ENCODE measurements at regions not wholly inside any gene's neighbourhood (a gene's known extent, or its start where the extent isn't known, plus 50 kb on each side); places are given as distances from the start of the nearest gene placed in this dataset.
A peak's percentile ranks its signal among the peaks of the same experiment; 100 is the strongest.
"Not testable (repeated sequence)": the region's sequence is repeated elsewhere in the genome, so short reads cannot be mapped to it uniquely, and the experiment has no call there.

GRCh38 chr17:13659051-13659450, 57.3 kb upstream of the HS3ST3A1 start:
- H3K4me3 ChIP-seq (ENCODE audit: low read depth, low read length); DNase-seq (ENCODE audit: low read depth): not testable (repeated sequence)

- DNase-seq (ENCODE audit: low read depth): no peak
- TF ChIP-seq CTCF (conservative IDR thresholded peaks at IDR 0.05; ENCODE audit: low read depth, low read length): no peak
- H3K4me3 ChIP-seq (ENCODE audit: low read depth, low read length): no peak overlapping the region
Measured at GRCh38 chr17:13665872-13666635, 64.3 kb upstream of the HS3ST3A1 start.

- peak; percentile 34 for DNase-seq (ENCODE audit: low read depth)
- H3K4me3 ChIP-seq (ENCODE audit: low read depth, low read length): no peak overlapping the region
- no peak for TF ChIP-seq CTCF (conservative IDR thresholded peaks at IDR 0.05; ENCODE audit: low read depth, low read length)
Measured at GRCh38 chr17:13671341-13671740, 69.6 kb upstream of the HS3ST3A1 start.

GRCh38 chr17:13671771-13672170, 70.0 kb upstream of the HS3ST3A1 start:
- peak; percentile 51 for DNase-seq (ENCODE audit: low read depth)
- H3K4me3 ChIP-seq (ENCODE audit: low read depth, low read length): no peak overlapping the region

GRCh38 chr17:13678361-13678760, 76.6 kb upstream of the HS3ST3A1 start:
- H3K4me3 ChIP-seq (ENCODE audit: low read depth, low read length): no peak overlapping the region
- DNase-seq (ENCODE audit: low read depth): no peak
- TF ChIP-seq CTCF (conservative IDR thresholded peaks at IDR 0.05; ENCODE audit: low read depth, low read length): no peak

More at GRCh38 chr17:13671771-13672170, 70.0 kb upstream of the HS3ST3A1 start:
- TF ChIP-seq CTCF (conservative IDR thresholded peaks at IDR 0.05; ENCODE audit: low read depth, low read length): no peak

- DNase-seq (ENCODE audit: low read depth): no peak
- no peak for TF ChIP-seq CTCF (conservative IDR thresholded peaks at IDR 0.05; ENCODE audit: low read depth, low read length)
- no peak overlapping the region for H3K4me3 ChIP-seq (ENCODE audit: low read depth, low read length)
Measured at GRCh38 chr17:13678841-13679240, 77.1 kb upstream of the HS3ST3A1 start.

GRCh38 chr17:13688716-13689115, 87.0 kb upstream of the HS3ST3A1 start:
- no peak overlapping the region for H3K4me3 ChIP-seq (ENCODE audit: low read depth, low read length)
- TF ChIP-seq CTCF (conservative IDR thresholded peaks at IDR 0.05; ENCODE audit: low read depth, low read length): no peak
- DNase-seq (ENCODE audit: low read depth): no peak

Measured in choroid plexus epithelial cell (primary cell).